ENCODE measurements at regions not wholly inside any gene's neighbourhood (a gene's known extent, or its start where the extent isn't known, plus 50 kb on each side); places are given as distances from the start of the nearest gene placed in this dataset.
A peak's percentile ranks its signal among the peaks of the same experiment; 100 is the strongest.

DNA sequence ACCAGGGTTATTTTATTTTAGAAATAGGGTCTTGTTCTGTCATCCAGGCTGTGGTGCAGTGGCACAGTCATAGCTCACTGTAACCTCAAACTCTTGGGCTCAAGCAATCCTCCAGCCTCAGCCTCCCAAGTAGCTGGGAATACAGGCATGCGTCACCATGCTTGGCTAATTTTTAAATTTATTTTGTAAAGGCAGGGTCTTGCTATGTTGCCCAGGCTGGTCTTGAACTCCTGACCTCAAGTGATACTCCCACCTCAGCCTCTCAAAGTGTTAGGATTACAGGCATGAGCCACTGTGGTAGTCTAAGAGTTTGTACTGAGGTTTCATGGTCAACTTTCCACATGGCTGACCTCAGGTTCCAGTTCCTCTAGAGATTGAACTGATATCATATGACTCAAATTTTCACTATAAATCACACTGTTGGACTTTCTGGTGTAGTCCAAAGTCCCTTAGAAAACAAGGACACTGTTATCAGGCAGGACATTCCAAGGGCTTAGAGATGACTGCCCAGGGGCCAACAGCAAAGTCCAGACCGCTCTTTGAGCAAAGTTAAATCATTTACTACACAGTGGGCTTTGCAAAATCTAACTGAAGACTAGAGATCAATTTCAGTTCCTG is 82.0 kb upstream of the MEX3C start:
- TF ChIP-seq, protein P1, sequence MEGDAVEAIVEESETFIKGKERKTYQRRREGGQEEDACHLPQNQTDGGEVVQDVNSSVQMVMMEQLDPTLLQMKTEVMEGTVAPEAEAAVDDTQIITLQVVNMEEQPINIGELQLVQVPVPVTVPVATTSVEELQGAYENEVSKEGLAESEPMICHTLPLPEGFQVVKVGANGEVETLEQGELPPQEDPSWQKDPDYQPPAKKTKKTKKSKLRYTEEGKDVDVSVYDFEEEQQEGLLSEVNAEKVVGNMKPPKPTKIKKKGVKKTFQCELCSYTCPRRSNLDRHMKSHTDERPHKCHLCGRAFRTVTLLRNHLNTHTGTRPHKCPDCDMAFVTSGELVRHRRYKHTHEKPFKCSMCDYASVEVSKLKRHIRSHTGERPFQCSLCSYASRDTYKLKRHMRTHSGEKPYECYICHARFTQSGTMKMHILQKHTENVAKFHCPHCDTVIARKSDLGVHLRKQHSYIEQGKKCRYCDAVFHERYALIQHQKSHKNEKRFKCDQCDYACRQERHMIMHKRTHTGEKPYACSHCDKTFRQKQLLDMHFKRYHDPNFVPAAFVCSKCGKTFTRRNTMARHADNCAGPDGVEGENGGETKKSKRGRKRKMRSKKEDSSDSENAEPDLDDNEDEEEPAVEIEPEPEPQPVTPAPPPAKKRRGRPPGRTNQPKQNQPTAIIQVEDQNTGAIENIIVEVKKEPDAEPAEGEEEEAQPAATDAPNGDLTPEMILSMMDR (IDR thresholded peaks at IDR 0.05; ENCODE audit: low read length): no peak
- TF ChIP-seq EZH2 (optimal IDR thresholded peaks at IDR 0.05; ENCODE audit: low read depth, low read length): no peak
- Histone ChIP-seq H4K20me1 (ENCODE audit: insufficient read depth, low read length) (no peaks in the 10 kb centered on the region), H3K4me2 (ENCODE audit: low read depth, low read length) (no peak overlapping the region), H2AFZ (ENCODE audit: low read length) (no peak overlapping the region), H3K36me3 (replicated peaks; ENCODE audit: insufficient read depth, low read length) (no peaks in the 10 kb centered on the region), H3K4me1 (ENCODE audit: low read length) (0 out of 2 replicates have a peak, but pooled peaks cover 2% of the 10 kb centered on the region), H3K9me3 (replicated peaks; ENCODE audit: insufficient read depth, low read length) (no peaks in the 10 kb centered on the region), H3F3A (ENCODE audit: insufficient read depth, low read length) (no peaks in the 10 kb centered on the region), H3K9ac (ENCODE audit: low read length) (no peak overlapping the region), H3K9me2 (replicated peaks; ENCODE audit: insufficient read depth, low read length) (no peaks in the 10 kb centered on the region), H3K4me3 (ENCODE audit: low read length) (no peak overlapping the region), H3K27ac (ENCODE audit: low read length) (no peak overlapping the region), H3K27me3 (replicated peaks; ENCODE audit: insufficient read depth, low read length) (no peaks in the 10 kb centered on the region), H3K79me2 (ENCODE audit: low read length) (no peaks in the 10 kb centered on the region)
- no peak for DNase-seq

- Histone ChIP-seq H3K9me2 (replicated peaks; ENCODE audit: insufficient read depth, low read length) (no peaks in the 10 kb centered on the region), H3K27me3 (replicated peaks; ENCODE audit: insufficient read depth, low read length) (no peaks in the 10 kb centered on the region), H4K20me1 (ENCODE audit: insufficient read depth, low read length) (no peaks in the 10 kb centered on the region), H3F3A (ENCODE audit: insufficient read depth, low read length) (no peaks in the 10 kb centered on the region), H3K9me3 (replicated peaks; ENCODE audit: insufficient read depth, low read length) (no peaks in the 10 kb centered on the region), H3K4me1 (ENCODE audit: low read length) (peaks cover 12% of the 10 kb centered on the region), H3K79me2 (ENCODE audit: low read length) (no peaks in the 10 kb centered on the region), H2AFZ (ENCODE audit: low read length) (peak overlapping the region; percentile 36; the same call in 1 of the 2 replicates), H3K4me2 (ENCODE audit: low read depth, low read length) (peak overlapping the region; percentile 30), H3K36me3 (replicated peaks; ENCODE audit: insufficient read depth, low read length) (no peaks in the 10 kb centered on the region), H3K9ac (ENCODE audit: low read length) (no peak overlapping the region), H3K27ac (ENCODE audit: low read length) (no peak overlapping the region), H3K4me3 (ENCODE audit: low read length) (no peak overlapping the region)
- TF ChIP-seq, protein P1 (IDR thresholded peaks at IDR 0.05; ENCODE audit: low read length): no peak
- no peak for TF ChIP-seq EZH2phosphoT487 (IDR thresholded peaks at IDR 0.05; ENCODE audit: low read length)
- TF ChIP-seq EZH2 (optimal IDR thresholded peaks at IDR 0.05; ENCODE audit: low read depth, low read length): no peak
- no peak for DNase-seq
These were observed 90.5 kb upstream of the MEX3C start for GRCh38 chr18:51287818-51288508.

- Histone ChIP-seq H3K79me2 (ENCODE audit: low read length) (no peaks in the 10 kb centered on the region), H3K4me3 (ENCODE audit: low read length) (no peak overlapping the region), H3K36me3 (replicated peaks; ENCODE audit: insufficient read depth, low read length) (no peaks in the 10 kb centered on the region), H3K9ac (ENCODE audit: low read length) (no peak overlapping the region), H3K9me2 (replicated peaks; ENCODE audit: insufficient read depth, low read length) (no peaks in the 10 kb centered on the region), H3K27ac (ENCODE audit: low read length) (no peak overlapping the region), H2AFZ (ENCODE audit: low read length) (no peak overlapping the region), H3F3A (ENCODE audit: insufficient read depth, low read length) (no peaks in the 10 kb centered on the region), H4K20me1 (ENCODE audit: insufficient read depth, low read length) (no peaks in the 10 kb centered on the region), H3K4me2 (ENCODE audit: low read depth, low read length) (no peak overlapping the region), H3K9me3 (replicated peaks; ENCODE audit: insufficient read depth, low read length) (no peaks in the 10 kb centered on the region), H3K27me3 (replicated peaks; ENCODE audit: insufficient read depth, low read length) (no peaks in the 10 kb centered on the region), H3K4me1 (ENCODE audit: low read length) (peaks cover 12% of the 10 kb centered on the region)
- DNase-seq: no peak
- TF ChIP-seq, protein P1 (IDR thresholded peaks at IDR 0.05; ENCODE audit: low read length): no peak
- no peak for TF ChIP-seq EZH2phosphoT487 (IDR thresholded peaks at IDR 0.05; ENCODE audit: low read length)
- TF ChIP-seq EZH2 (optimal IDR thresholded peaks at IDR 0.05; ENCODE audit: low read depth, low read length): no peak
These were observed 91.1 kb upstream of the MEX3C start for GRCh38 chr18:51288582-51288981.
